ENCODE measurements at regions not wholly inside any gene's neighbourhood (a gene's known extent, or its start where the extent isn't known, plus 50 kb on each side); places are given as distances from the start of the nearest gene placed in this dataset.

- POLR2A ChIA-PET, result no interaction called here
- peaks cover 3% of the 10 kb centered on the region for H3K9me3 Mint-ChIP-seq
- no peak overlapping the region for H3K27ac Mint-ChIP-seq
- ATAC-seq (ENCODE audit: low read depth), result no peak
- no peaks in the 10 kb centered on the region for H3K4me1 Mint-ChIP-seq
- no peak for DNase-seq
- H3K4me3 Mint-ChIP-seq, result no peak overlapping the region
- no peaks in the 10 kb centered on the region for H3K36me3 Mint-ChIP-seq
- H3K27me3 Mint-ChIP-seq, result no peaks in the 10 kb centered on the region
Measured at GRCh38 chr6:21679761-21680265, 86.3 kb downstream of the SOX4 start.

GRCh38 chr6:21680611-21681010 is 87.1 kb downstream of the SOX4 start:
- Mint-ChIP-seq H3K4me1 (no peaks in the 10 kb centered on the region), H3K36me3 (no peaks in the 10 kb centered on the region), H3K27ac (no peak overlapping the region), H3K9me3 (no peaks in the 10 kb centered on the region), H3K4me3 (no peak overlapping the region), H3K27me3 (no peaks in the 10 kb centered on the region)
- no peak for ATAC-seq (ENCODE audit: low read depth)
- DNase-seq, result no peak
- POLR2A ChIA-PET, result no interaction called here

- H3K9me3 Mint-ChIP-seq, result peaks cover 3% of the 10 kb centered on the region
- no peaks in the 10 kb centered on the region for H3K27me3 Mint-ChIP-seq
- POLR2A ChIA-PET, result no interaction called here
- ATAC-seq (ENCODE audit: low read depth) (no peak), DNase-seq (no peak)
- no peaks in the 10 kb centered on the region for H3K36me3 Mint-ChIP-seq
- H3K27ac Mint-ChIP-seq, result no peak overlapping the region
- no peak overlapping the region for H3K4me3 Mint-ChIP-seq
- no peaks in the 10 kb centered on the region for H3K4me1 Mint-ChIP-seq
Measured at GRCh38 chr6:21690489-21690888, 96.9 kb downstream of the SOX4 start.

GRCh38 chr6:21691685-21692346 is 98.3 kb downstream of the SOX4 start:
- POLR2A ChIA-PET, result no interaction called here
- no peaks in the 10 kb centered on the region for H3K27me3 Mint-ChIP-seq
- no peaks in the 10 kb centered on the region for H3K4me1 Mint-ChIP-seq
- ATAC-seq (ENCODE audit: low read depth) (no peak), DNase-seq (no peak)
- no peak overlapping the region for H3K27ac Mint-ChIP-seq
- H3K9me3 Mint-ChIP-seq, result peaks cover 3% of the 10 kb centered on the region
- no peak overlapping the region for H3K4me3 Mint-ChIP-seq
- no peaks in the 10 kb centered on the region for H3K36me3 Mint-ChIP-seq

GRCh38 chr6:21692721-21693120 is 99.2 kb downstream of the SOX4 start:
- no peaks in the 10 kb centered on the region for H3K4me1 Mint-ChIP-seq
- POLR2A ChIA-PET, result no interaction called here
- no peak for DNase-seq
- no peak for ATAC-seq (ENCODE audit: low read depth)
- no peaks in the 10 kb centered on the region for H3K36me3 Mint-ChIP-seq
- H3K27me3 Mint-ChIP-seq, result no peaks in the 10 kb centered on the region
- H3K4me3 Mint-ChIP-seq, result no peak overlapping the region
- peaks cover 3% of the 10 kb centered on the region for H3K9me3 Mint-ChIP-seq
- no peak overlapping the region for H3K27ac Mint-ChIP-seq

- Mint-ChIP-seq H3K27me3 (no peaks in the 10 kb centered on the region), H3K27ac (no peak overlapping the region), H3K9me3 (no peaks in the 10 kb centered on the region), H3K36me3 (no peaks in the 10 kb centered on the region), H3K4me3 (no peak overlapping the region), H3K4me1 (no peaks in the 10 kb centered on the region)
- POLR2A ChIA-PET, result no interaction called here
- no peak for ATAC-seq (ENCODE audit: low read depth)
- DNase-seq, result no peak
Measured at GRCh38 chr6:21694168-21694567, 100.6 kb downstream of the SOX4 start.

- ATAC-seq (ENCODE audit: low read depth) (no peak), DNase-seq (no peak)
- POLR2A ChIA-PET, result no interaction called here
- no peaks in the 10 kb centered on the region for H3K4me1 Mint-ChIP-seq
- no peaks in the 10 kb centered on the region for H3K9me3 Mint-ChIP-seq
- no peaks in the 10 kb centered on the region for H3K36me3 Mint-ChIP-seq
- H3K27me3 Mint-ChIP-seq, result no peaks in the 10 kb centered on the region
- H3K4me3 Mint-ChIP-seq, result no peak overlapping the region
- H3K27ac Mint-ChIP-seq, result no peak overlapping the region
Measured at GRCh38 chr6:21707524-21708319, 114.2 kb downstream of the SOX4 start.

GRCh38 chr6:21708320-21708580 is 114.7 kb downstream of the SOX4 start:
- DNase-seq, result no peak
- Mint-ChIP-seq H3K4me1 (no peaks in the 10 kb centered on the region), H3K27ac (no peak overlapping the region), H3K36me3 (no peaks in the 10 kb centered on the region), H3K27me3 (no peaks in the 10 kb centered on the region), H3K4me3 (no peak overlapping the region), H3K9me3 (no peaks in the 10 kb centered on the region)
- no peak for ATAC-seq (ENCODE audit: low read depth)
- POLR2A ChIA-PET, result no interaction called here

- ATAC-seq (ENCODE audit: low read depth), result no peak
- H3K4me1 Mint-ChIP-seq, result no peaks in the 10 kb centered on the region
- H3K27ac Mint-ChIP-seq, result no peak overlapping the region
- DNase-seq, result no peak
- H3K9me3 Mint-ChIP-seq, result no peaks in the 10 kb centered on the region
- no peaks in the 10 kb centered on the region for H3K36me3 Mint-ChIP-seq
- no peak overlapping the region for H3K4me3 Mint-ChIP-seq
- POLR2A ChIA-PET, result no interaction called here
- no peaks in the 10 kb centered on the region for H3K27me3 Mint-ChIP-seq
Measured at GRCh38 chr6:21710216-21710615, 116.7 kb downstream of the SOX4 start.

GRCh38 chr6:21710908-21711627 is 117.5 kb downstream of the SOX4 start:
- H3K9me3 Mint-ChIP-seq, result no peaks in the 10 kb centered on the region
- H3K27ac Mint-ChIP-seq, result no peak overlapping the region
- H3K27me3 Mint-ChIP-seq, result no peaks in the 10 kb centered on the region
- POLR2A ChIA-PET, result no interaction called here
- DNase-seq, result no peak
- no peaks in the 10 kb centered on the region for H3K36me3 Mint-ChIP-seq
- H3K4me3 Mint-ChIP-seq, result no peak overlapping the region
- no peaks in the 10 kb centered on the region for H3K4me1 Mint-ChIP-seq
- no peak for ATAC-seq (ENCODE audit: low read depth)

- DNase-seq, result no peak
- H3K4me1 Mint-ChIP-seq, result no peaks in the 10 kb centered on the region
- no peak for ATAC-seq (ENCODE audit: low read depth)
- H3K36me3 Mint-ChIP-seq, result no peaks in the 10 kb centered on the region
- H3K4me3 Mint-ChIP-seq, result no peak overlapping the region
- POLR2A ChIA-PET, result no interaction called here
- no peaks in the 10 kb centered on the region for H3K9me3 Mint-ChIP-seq
- H3K27ac Mint-ChIP-seq, result no peak overlapping the region
- H3K27me3 Mint-ChIP-seq, result no peaks in the 10 kb centered on the region
Measured at GRCh38 chr6:21712213-21712612, 118.7 kb downstream of the SOX4 start.

- Mint-ChIP-seq H3K9me3 (no peaks in the 10 kb centered on the region), H3K27me3 (no peaks in the 10 kb centered on the region), H3K27ac (no peak overlapping the region), H3K36me3 (no peaks in the 10 kb centered on the region), H3K4me1 (no peaks in the 10 kb centered on the region), H3K4me3 (no peak overlapping the region)
- DNase-seq, result no peak
- POLR2A ChIA-PET, result no interaction called here
- ATAC-seq (ENCODE audit: low read depth), result no peak
Measured at GRCh38 chr6:21713481-21713880, 119.9 kb downstream of the SOX4 start.

GRCh38 chr6:21715180-21715579 is 121.6 kb downstream of the SOX4 start:
- no peak overlapping the region for H3K27ac Mint-ChIP-seq
- H3K4me1 Mint-ChIP-seq, result no peaks in the 10 kb centered on the region
- H3K9me3 Mint-ChIP-seq, result peaks cover 2% of the 10 kb centered on the region
- POLR2A ChIA-PET, result no interaction called here
- H3K36me3 Mint-ChIP-seq, result no peaks in the 10 kb centered on the region
- DNase-seq (no peak), ATAC-seq (ENCODE audit: low read depth) (no peak)
- no peaks in the 10 kb centered on the region for H3K27me3 Mint-ChIP-seq
- H3K4me3 Mint-ChIP-seq, result no peak overlapping the region

- H3K4me3 Mint-ChIP-seq, result no peak overlapping the region
- no peaks in the 10 kb centered on the region for H3K4me1 Mint-ChIP-seq
- peaks cover 3% of the 10 kb centered on the region for H3K27me3 Mint-ChIP-seq
- H3K9me3 Mint-ChIP-seq, result peaks cover 2% of the 10 kb centered on the region
- ATAC-seq (ENCODE audit: low read depth) (no peak), DNase-seq (no peak)
- no peak overlapping the region for H3K27ac Mint-ChIP-seq
- POLR2A ChIA-PET, result no interaction called here
- no peaks in the 10 kb centered on the region for H3K36me3 Mint-ChIP-seq
Measured at GRCh38 chr6:21722510-21722909, 129.0 kb downstream of the SOX4 start.

Measured in activated naive CD8-positive, alpha-beta T cell treated with anti-CD3 and anti-CD28 coated beads, Interleukin-2, amount 10 ng/mL, durations not matched to agents 7 days and 5 days (primary cell).